ENCODE measurements at regions not wholly inside any gene's neighbourhood (a gene's known extent, or its start where the extent isn't known, plus 50 kb on each side); places are given as distances from the start of the nearest gene placed in this dataset.

DNA sequence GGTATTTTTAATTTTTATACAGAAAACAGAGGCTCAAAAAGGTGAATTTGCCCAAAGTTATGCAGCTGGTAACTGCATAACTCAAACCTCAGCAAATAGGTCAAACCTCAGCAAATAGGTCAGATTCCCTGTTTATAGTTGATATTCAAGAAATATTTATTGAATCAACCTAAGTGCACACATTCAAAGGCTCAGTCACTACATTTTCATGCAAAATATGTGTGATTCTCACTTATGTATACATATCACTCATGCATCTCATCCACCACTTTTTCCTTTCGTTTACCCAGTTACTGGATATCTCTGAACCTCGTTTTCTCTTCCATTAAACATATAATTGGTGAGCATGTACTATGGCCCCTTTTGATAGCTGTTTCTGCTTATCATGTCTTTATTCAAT lies 158.3 kb upstream of the C1orf21 start:
- Histone ChIP-seq H3K27me3 (no peaks in the 10 kb centered on the region), H3K27ac (no peak overlapping the region), H3K9me3 (no peaks in the 10 kb centered on the region), H3K4me3 (no peak overlapping the region), H3K4me1 (no peaks in the 10 kb centered on the region), H3K36me3 (no peaks in the 10 kb centered on the region)
- no peak for DNase-seq (ENCODE audit: low spot score in 2 of 2)
- WGBS, 2 donors: 90 to 91% methylated on average over 2 of the region's 2 CpGs
- TF ChIP-seq EP300 (IDR thresholded peaks at IDR 0.05): no peak
- TF ChIP-seq POLR2A (IDR thresholded peaks at IDR 0.05): no peak
- TF ChIP-seq, protein P1, sequence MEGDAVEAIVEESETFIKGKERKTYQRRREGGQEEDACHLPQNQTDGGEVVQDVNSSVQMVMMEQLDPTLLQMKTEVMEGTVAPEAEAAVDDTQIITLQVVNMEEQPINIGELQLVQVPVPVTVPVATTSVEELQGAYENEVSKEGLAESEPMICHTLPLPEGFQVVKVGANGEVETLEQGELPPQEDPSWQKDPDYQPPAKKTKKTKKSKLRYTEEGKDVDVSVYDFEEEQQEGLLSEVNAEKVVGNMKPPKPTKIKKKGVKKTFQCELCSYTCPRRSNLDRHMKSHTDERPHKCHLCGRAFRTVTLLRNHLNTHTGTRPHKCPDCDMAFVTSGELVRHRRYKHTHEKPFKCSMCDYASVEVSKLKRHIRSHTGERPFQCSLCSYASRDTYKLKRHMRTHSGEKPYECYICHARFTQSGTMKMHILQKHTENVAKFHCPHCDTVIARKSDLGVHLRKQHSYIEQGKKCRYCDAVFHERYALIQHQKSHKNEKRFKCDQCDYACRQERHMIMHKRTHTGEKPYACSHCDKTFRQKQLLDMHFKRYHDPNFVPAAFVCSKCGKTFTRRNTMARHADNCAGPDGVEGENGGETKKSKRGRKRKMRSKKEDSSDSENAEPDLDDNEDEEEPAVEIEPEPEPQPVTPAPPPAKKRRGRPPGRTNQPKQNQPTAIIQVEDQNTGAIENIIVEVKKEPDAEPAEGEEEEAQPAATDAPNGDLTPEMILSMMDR (IDR thresholded peaks at IDR 0.05): no peak

DNA sequence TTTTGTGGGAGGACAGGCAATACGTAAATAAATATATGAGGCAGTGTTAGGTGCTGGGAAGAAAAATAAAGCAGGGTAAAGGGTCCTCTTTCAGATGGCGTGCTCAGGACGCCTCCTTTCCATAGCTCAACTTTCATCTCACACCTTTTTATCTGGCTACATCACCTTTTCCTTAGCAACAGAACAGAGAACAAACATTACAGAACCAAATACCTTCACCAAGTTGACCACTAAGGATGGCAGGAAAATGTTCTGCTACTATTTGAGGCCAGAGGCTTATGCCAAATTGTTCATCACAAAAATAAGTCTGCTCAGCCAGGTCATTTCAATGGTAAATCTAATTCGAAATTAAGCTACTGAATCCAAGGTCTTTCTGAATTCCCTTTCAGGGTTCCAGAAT lies 149.2 kb upstream of the C1orf21 start:
- peaks cover 0 to 9% (median 0%) of the 10 kb centered on the region in 4 donors for H3K9me3 ChIP-seq
- H3K27ac ChIP-seq: no peak overlapping the region
- H3K27me3 ChIP-seq: no peaks in the 10 kb centered on the region
- TF ChIP-seq POLR2A (IDR thresholded peaks at IDR 0.05) (no peak), EP300 (IDR thresholded peaks at IDR 0.05) (no peak)
- TF ChIP-seq, protein P1 (IDR thresholded peaks at IDR 0.05): no peak
- no peak for DNase-seq (ENCODE audit: low spot score in 2 of 2)
- no peaks in the 10 kb centered on the region for H3K36me3 ChIP-seq
- peaks cover 0 to 4% (median 0%) of the 10 kb centered on the region in 4 donors for H3K4me1 ChIP-seq
- 65 to 66% methylated on average over 4 of the region's 4 CpGs for WGBS, 2 donors
- H3K4me3 ChIP-seq: no peak overlapping the region

DNA sequence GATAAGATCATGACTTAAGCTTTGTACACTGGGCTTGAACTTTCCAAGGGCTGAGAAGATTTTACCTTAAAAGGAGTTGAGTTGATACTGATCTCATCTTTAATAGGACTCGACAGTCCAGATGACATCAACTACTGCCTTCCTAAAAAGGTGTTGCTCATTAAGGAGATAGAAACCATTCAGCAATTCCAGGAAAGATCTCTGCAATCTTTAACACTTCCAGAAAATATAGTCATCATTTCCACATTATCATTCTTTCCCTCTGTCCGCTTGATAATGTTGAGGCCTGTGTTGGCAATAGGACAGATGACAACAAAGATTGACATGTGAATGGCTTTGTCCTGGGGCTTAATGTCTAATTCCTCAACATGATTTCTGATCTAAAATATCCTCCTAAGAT lies 145.4 kb upstream of the C1orf21 start:
- Histone ChIP-seq H3K27ac (no peak overlapping the region), H3K4me3 (no peak overlapping the region), H3K36me3 (no peaks in the 10 kb centered on the region), H3K4me1 (peaks cover 0 to 7% (median 0%) of the 10 kb centered on the region in 4 donors), H3K9me3 (no peaks in the 10 kb centered on the region), H3K27me3 (no peaks in the 10 kb centered on the region)
- 82% methylated on average over 2 of the region's 2 CpGs for WGBS, 2 donors
- TF ChIP-seq, protein P1 (IDR thresholded peaks at IDR 0.05): no peak
- TF ChIP-seq POLR2A (IDR thresholded peaks at IDR 0.05) (no peak), EP300 (IDR thresholded peaks at IDR 0.05) (no peak)
- DNase-seq (ENCODE audit: low spot score in 2 of 2): no peak

DNA sequence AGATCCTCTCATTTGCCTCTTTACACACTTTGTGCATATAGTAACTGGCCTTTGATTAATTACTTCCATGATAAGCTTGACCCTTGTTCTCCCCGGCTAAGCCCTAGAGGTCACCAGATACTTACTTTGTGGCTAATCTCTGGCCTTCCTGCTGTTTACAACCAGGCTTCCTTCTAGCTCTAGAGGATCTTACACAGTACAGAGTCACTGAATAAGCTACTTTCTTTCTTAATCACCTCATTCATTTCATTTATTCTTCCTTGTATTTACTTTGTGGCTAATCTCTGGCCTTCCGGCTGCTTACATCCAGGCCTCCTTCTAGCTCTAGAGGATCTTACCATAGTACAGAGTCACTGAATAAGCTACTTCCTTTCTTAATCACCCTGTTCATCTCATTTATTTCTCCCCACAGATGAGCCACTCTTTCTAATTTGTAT lies 144.3 kb upstream of the C1orf21 start:
- Histone ChIP-seq H3K36me3 (no peaks in the 10 kb centered on the region), H3K9me3 (no peaks in the 10 kb centered on the region)
- no peak for TF ChIP-seq POLR2A (IDR thresholded peaks at IDR 0.05)
- TF ChIP-seq, protein P1 (IDR thresholded peaks at IDR 0.05): peak in 1 of 5 experiments; percentile 12

DNA sequence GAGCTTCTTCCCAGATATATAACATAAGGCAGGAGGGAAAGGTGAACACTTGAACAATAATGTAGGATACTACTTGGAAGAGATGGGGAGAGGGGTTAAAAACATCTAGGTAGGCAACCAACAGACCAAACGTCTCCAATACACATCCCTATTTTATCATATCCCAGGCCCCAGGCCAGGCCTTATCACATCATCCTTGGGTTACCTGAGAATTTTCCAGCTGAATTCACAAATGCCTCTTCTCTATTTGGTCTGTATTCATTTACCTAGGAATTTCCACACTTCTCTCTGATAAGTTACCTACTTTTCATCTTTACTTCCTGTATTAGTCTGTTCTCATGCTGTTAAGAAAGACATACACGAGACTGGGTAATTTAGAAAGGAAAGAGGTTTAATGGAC lies 141.9 kb upstream of the C1orf21 start:
- Histone ChIP-seq H3K36me3 (no peaks in the 10 kb centered on the region), H3K4me1 (peaks cover 0 to 7% (median 0%) of the 10 kb centered on the region in 4 donors), H3K27ac (no peak overlapping the region), H3K4me3 (no peak overlapping the region), H3K9me3 (no peaks in the 10 kb centered on the region), H3K27me3 (no peaks in the 10 kb centered on the region)
- DNase-seq (ENCODE audit: low spot score in 2 of 2): no peak
- 78 to 91% methylated on average over 2 of the region's 2 CpGs for WGBS, 2 donors
- TF ChIP-seq POLR2A (IDR thresholded peaks at IDR 0.05) (no peak), EP300 (IDR thresholded peaks at IDR 0.05) (no peak)
- TF ChIP-seq, protein P1 (IDR thresholded peaks at IDR 0.05): no peak

More for the DNA sequence above, 144.3 kb upstream of the C1orf21 start:
- H3K4me3 ChIP-seq: no peak overlapping the region
- WGBS, 2 donors: 50 to 60% methylated on average over 2 of the region's 2 CpGs
- no peaks in the 10 kb centered on the region for H3K27me3 ChIP-seq
- H3K4me1 ChIP-seq: peaks cover 0 to 7% (median 0%) of the 10 kb centered on the region in 4 donors
- H3K27ac ChIP-seq: no peak overlapping the region
- no peak for DNase-seq (ENCODE audit: low spot score in 2 of 2)

Data from tibial nerve (tissue), 4 donors.